Esophagus squamous epithelium (tissue), 5 donors: ENCODE measurements at regions not wholly inside any gene's neighbourhood (a gene's known extent, or its start where the extent isn't known, plus 50 kb on each side); places are given as distances from the start of the nearest gene placed in this dataset.
A peak's percentile ranks its signal among the peaks of the same experiment; 100 is the strongest.

Experiments
- DNase-seq: peaks from one replicate; lab custom pipeline; 2025; lab: John Stamatoyannopoulos, UW
- H3K27ac ChIP-seq, 4 donors: fragments of 200-600 bp; sonication (generic); one replicate each; pipeline ENCODE4 v1.5.1; 2016 to 2019; ENCODE audit warnings: mild to moderate bottlenecking in 1 of 4
- H3K27me3 ChIP-seq, 4 donors: fragments of 200-600 bp; sonication (generic); 1 replicate in 3 of 4; 2 replicates in 1 of 4; pipeline versions ENCODE4 v1.5.1 to v1.6.0; 2017 to 2021; ENCODE audit warnings: antibody characterized with exemption in 1 of 4
- H3K36me3 ChIP-seq, 3 donors: fragments of 200-600 bp; sonication (generic); one replicate each; pipeline ENCODE4 v1.5.1; 2016 to 2019
- H3K4me1 ChIP-seq, 3 donors: fragments of 200-600 bp; sonication (generic); one replicate each; pipeline ENCODE4 v1.5.1; 2017 to 2019
- H3K4me3 ChIP-seq, 4 donors: fragments of 200-600 bp; sonication (generic); 1 replicate in 3 of 4; 2 replicates in 1 of 4; pipeline ENCODE4 v1.5.1; 2016 to 2019; ENCODE audit warnings: mild to moderate bottlenecking in 2 of 4, moderate library complexity in 1 of 4
- H3K9me3 ChIP-seq, 3 donors: fragments of 200-600 bp; sonication (generic); one replicate each; pipeline ENCODE4 v1.5.1; 2016 to 2019
- CTCF ChIP-seq, 6 experiments: fragments of 450-650 bp in 4 of 6; fragments of 200-600 bp in 2 of 6; sonication (generic) in 2 of 6; IDR thresholded peaks; one replicate each; pipeline ENCODE4 v1.5.1; 2016 to 2019; ENCODE audit warnings: antibody characterized with exemption in 6 of 6, mild to moderate bottlenecking in 4 of 6, moderate library complexity in 4 of 6
- POLR2A ChIP-seq, 4 donors: fragments of 450-650 bp; IDR thresholded peaks; one replicate each; pipeline ENCODE4 v1.6.1; 2017; ENCODE audit warnings: antibody characterized with exemption in 4 of 4, mild to moderate bottlenecking in 4 of 4, moderate library complexity in 3 of 4
- WGBS, 2 donors: methylation state at CpG; one replicate each; pipeline ENCODE4 v1.1.5; 2018; 5-methylcytosine and 5-hydroxymethylcytosine counted together
- intact Hi-C: fragments of 100-400 bp; cut with DNase I; formaldehyde crosslinking; loops from one replicate; pipeline ENCODE4 v1.15.0; 2022
- donor health status: DM: yes; HTN: yes; CAD: no.

- no peaks in the 10 kb centered on the region for H3K36me3 ChIP-seq
- H3K27me3 ChIP-seq: no peaks in the 10 kb centered on the region
- DNase-seq: no peak
- H3K4me3 ChIP-seq: no peak overlapping the region
- peaks cover 4 to 37% (median 13%) of the 10 kb centered on the region in 3 donors for H3K4me1 ChIP-seq
- TF ChIP-seq POLR2A (IDR thresholded peaks at IDR 0.05) (no peak), CTCF (IDR thresholded peaks at IDR 0.05) (no peak)
- no peak overlapping the region for H3K27ac ChIP-seq
- peaks cover 0 to 6% (median 4%) of the 10 kb centered on the region in 3 donors for H3K9me3 ChIP-seq
- intact Hi-C loops: no loop called here
- 74 to 83% methylated on average over 1 of the region's 1 CpG for WGBS, 2 donors
Measured at GRCh38 chr18:10121028-10121427, 207.2 kb downstream of the VAPA start.

- intact Hi-C loops: no loop called here
- Histone ChIP-seq H3K4me3 (no peak overlapping the region), H3K27me3 (no peaks in the 10 kb centered on the region), H3K36me3 (no peaks in the 10 kb centered on the region), H3K4me1 (peaks cover 4 to 37% (median 13%) of the 10 kb centered on the region in 3 donors), H3K9me3 (peaks cover 0 to 6% (median 4%) of the 10 kb centered on the region in 3 donors), H3K27ac (peak overlapping the region in 3 of 4 donors; percentile 7 to 30 (median 11))
- WGBS, 2 donors: 38 to 44% methylated on average over 7 of the region's 11 CpGs
- no peak for DNase-seq
- TF ChIP-seq CTCF (IDR thresholded peaks at IDR 0.05): no peak
- no peak for TF ChIP-seq POLR2A (IDR thresholded peaks at IDR 0.05)
Measured at GRCh38 chr18:10121786-10122515, 208.1 kb downstream of the VAPA start.

GRCh38 chr18:10122988-10123950 lies 209.5 kb downstream of the VAPA start:
- Histone ChIP-seq H3K4me1 (peaks cover 4 to 37% (median 13%) of the 10 kb centered on the region in 3 donors), H3K27ac (peak overlapping the region in 1 of 4 donors; percentile 34), H3K36me3 (no peaks in the 10 kb centered on the region), H3K9me3 (peaks cover 0 to 6% (median 4%) of the 10 kb centered on the region in 3 donors), H3K27me3 (no peaks in the 10 kb centered on the region), H3K4me3 (no peak overlapping the region)
- TF ChIP-seq CTCF (IDR thresholded peaks at IDR 0.05): no peak
- 62 to 65% methylated on average over 18 to 19 of the region's 19 CpGs for WGBS, 2 donors
- DNase-seq: no peak
- intact Hi-C loops: no loop called here

- intact Hi-C loops: no loop called here
- Histone ChIP-seq H3K27ac (no peak overlapping the region), H3K36me3 (no peaks in the 10 kb centered on the region), H3K4me1 (peaks cover 4 to 37% (median 13%) of the 10 kb centered on the region in 3 donors), H3K4me3 (no peak overlapping the region), H3K9me3 (peaks cover 0 to 6% (median 4%) of the 10 kb centered on the region in 3 donors), H3K27me3 (no peaks in the 10 kb centered on the region)
- WGBS, 2 donors: 96 to 97% methylated on average over 7 to 9 of the region's 9 CpGs
- no peak for TF ChIP-seq CTCF (IDR thresholded peaks at IDR 0.05)
- no peak for TF ChIP-seq POLR2A (IDR thresholded peaks at IDR 0.05)
- DNase-seq: no peak
Measured at GRCh38 chr18:10124071-10124470, 210.3 kb downstream of the VAPA start.
